HK-2 (cell line): ENCODE measurements at regions not wholly inside any gene's neighbourhood (a gene's known extent, or its start where the extent isn't known, plus 50 kb on each side); places are given as distances from the start of the nearest gene placed in this dataset.
"Not testable (repeated sequence)": the region's sequence is repeated elsewhere in the genome, so short reads cannot be mapped to it uniquely, and the experiment has no call there.

Source experiments
- DNase-seq: peaks from one replicate; pipeline ENCODE4 v3.0.0-alpha.2; 2018; ENCODE audit not compliant: unreplicated experiment

DNA sequence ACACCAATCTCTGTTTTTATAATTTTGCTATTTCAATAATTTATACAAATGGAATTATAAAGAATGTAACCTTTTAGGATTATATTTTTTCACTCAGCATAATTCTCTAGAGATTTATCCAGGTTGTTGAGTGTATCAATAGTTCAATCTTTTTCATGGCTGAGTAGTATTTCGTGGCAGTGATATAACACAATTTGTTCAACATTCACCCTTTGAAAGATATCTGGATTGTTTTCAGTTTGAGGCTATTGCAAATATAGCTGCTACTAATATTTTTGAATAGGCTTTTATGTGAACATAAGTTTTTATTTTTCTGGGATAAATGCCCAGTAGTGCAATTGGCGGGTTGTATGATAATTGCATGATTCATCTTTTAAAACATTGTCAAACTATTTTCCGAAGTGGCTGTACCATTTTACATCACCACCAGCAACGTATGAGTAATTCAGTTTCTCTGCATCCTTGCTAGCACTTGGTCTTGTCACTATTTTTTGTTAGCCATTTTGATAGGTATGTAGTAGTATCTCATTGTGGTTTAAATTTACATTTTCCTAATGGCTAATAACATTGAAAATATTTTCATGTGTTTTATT is 55.6 kb upstream of the ABCD3 start:
- no peak for DNase-seq

DNA sequence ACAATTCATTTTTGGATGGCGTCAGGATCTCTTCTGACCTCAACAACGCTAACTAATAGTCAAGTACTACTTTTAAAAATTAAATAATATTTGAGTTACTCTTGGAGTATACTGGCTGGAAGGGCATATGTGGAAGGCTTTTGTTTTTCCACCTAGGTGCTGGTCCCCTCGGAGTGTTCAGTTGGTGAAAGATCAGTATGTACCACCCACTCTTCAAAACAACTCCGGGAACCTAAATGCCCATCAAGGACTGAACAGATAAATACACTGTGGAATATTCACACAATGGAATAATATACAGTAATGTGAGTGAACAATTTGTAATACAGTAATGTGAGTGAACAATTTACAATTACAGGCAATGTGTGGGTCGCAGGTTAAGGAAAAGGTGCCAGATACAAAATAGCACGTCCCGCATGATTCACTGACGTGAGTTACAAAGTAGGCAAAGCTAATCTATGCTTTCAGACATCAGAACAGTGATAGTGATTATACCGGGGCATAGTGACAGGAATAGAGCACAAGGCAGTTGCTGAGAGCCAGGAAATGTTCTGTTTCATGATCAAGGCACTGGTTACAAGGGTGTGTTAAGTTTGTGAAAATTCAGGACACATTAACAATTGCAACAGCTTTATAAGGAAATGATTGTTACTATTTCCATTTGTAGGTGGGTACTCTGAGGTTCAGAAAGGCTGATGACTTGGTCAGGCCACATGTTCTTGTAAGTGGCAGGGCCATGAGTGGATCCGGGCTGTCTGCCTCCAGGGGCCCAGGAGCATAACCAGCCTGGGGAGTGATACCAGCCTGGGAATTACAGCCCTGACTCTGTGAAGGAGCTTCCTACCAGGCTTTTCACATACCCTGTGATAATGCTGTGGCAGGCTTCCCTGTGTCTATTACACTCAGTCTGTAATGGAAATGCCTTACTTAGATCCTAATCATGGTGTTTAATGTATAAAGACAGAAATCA is 59.3 kb upstream of the ABCD3 start:
- DNase-seq, result no peak

DNA sequence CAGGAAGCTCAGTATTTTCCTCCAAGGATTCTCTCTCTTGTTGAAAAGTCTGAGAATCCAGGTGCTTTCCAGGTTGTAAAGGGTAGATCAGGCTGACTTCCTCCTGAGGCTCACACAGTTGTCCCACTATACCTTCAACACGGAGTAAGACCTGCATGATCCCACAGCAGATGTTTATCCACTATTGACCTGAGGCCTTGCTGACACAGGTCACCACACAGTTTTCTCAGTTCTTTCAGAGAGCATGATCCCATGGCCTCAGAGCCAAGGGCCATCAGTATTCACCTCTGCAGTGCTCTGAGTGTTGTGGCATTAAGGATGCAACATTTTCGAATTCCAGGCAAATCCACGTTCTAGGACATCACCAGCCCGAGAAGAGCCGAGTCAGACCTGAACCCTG is 60.5 kb upstream of the ABCD3 start:
- no peak for DNase-seq

DNA sequence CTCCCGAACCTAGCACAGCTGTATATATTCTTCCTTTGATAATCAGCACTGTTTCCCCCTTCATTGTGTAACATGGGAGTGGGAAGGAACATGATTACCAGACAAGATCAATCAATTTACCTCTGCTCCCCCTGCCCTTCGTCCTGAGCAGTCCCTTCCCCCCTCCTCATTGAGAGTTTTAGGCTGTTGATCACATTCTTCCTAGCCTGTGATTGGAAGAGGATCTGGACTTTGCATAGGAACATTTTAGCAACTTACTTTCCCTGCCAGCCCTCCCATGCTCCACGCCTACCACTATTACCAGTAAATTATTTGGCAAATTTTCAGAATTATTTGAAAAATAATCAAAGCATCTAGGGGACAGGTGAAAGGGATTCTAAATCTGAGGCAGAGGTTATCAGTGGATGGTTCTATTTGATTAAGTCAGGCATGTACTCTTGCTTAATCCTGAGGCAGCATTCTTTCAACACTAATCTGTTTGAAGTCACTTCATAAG is 62.7 kb upstream of the ABCD3 start:
- DNase-seq, result no peak

DNA sequence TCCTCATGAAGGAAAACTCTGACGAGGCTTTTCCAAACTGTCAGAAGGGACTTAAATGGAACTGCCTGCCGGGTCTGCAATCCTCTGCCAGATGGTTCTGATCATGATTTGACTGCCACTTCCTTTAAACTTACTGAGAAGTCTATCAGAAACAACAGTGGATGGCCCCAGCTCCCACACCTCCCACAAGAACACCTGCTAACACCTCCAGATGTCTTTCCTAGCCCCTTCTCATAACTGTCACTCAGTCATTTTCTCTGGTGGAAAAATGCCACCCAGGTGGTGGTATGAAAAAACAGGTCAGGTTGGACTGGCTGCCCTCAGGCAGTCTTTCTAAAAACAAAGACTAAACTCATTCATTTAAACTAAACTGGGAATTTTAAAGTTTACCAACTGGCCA is 66.7 kb upstream of the ABCD3 start:
- DNase-seq, result no peak

DNA sequence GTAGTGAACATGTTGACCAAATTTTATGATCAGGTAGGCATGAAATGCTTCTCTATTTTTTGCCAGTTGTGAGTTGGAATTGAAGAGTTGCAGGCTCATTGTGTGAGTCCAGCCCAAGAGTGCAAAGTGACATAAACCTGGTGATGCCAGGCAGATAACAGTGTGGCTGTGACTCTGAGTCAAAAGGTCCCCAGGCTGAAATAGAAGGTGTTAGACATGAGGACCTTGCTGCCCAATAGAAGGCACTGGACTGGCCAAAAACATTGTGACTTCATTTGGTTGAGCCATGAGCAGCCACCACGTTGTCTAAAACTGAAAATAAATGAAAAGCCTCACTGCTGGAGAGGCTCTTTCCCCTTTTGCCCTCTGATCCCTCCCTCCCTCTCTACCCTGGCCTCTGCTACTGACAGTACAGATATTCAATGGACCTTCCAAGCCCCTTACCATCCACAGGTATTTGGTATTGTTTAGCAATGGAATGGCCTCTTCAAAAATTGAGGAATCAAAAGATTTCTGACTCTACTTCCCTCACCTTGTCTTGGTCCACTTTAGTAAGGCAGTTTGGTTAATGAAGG is 67.8 kb upstream of the ABCD3 start:
- DNase-seq, result no peak

DNA sequence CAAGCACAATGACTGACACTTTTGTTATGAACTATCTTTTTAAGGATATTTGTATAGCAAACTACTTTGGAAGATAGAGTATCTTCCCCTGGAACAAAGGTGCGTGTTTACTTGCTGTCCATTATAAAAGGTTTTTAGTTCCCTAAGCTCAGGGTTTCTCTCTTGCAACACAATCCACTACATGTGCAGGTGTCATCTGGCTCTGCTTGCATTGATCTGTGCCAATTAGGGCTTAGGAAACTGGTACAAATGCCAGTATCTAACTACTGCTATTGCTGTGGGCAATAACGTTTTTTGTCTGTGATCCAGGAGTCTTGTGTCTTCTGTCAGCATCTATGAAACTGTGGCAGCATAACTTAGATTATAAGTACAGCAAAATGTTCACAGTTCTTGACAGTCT is 68.3 kb upstream of the ABCD3 start:
- DNase-seq, result no peak

DNA sequence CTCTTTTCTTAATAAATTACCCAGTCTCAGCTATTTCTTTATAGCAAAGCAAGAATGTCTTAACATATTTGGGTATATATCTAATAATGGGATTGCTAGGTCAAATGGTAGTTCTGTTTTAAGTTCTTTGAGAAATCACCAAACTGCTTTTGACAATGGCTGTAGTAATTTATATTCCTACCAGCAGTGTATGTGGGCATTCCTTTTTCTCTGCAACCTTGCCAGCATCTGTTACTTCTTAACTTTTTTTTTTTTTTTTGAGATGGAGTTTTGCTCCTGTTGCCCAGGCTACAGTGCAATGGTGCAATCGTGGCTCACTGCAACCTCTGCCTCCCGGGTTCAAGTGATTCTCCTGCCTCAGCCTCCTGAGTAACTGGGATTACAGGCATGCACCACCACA is 69.8 kb upstream of the ABCD3 start:
- DNase-seq, result not testable (repeated sequence)

DNA sequence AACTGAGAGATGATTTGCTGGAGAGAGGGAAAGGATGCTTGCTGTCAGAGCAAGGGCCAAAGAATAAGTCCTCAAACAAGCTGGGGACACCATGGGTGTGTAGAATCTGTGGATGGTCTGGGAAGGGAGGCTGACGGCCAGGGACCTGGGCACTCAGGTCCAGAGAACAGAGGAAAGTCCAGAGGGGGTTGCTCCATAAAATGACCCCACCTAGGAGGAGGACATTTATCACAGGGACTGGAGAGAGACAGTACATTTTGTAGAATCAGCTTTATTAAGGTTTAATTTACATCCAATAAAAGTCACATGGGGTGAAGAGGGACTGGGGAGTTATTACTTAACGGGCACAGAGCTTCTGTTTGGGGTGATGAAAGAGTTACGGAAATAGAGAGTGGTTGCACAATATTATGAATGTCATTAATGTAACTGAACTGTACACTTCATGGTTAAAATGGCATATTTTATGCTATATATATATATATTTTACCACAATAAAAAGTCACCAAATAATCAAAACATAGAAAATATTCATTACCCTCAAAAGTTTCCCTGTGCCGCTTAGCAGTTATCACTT is 73.0 kb upstream of the ABCD3 start:
- no peak for DNase-seq

DNA sequence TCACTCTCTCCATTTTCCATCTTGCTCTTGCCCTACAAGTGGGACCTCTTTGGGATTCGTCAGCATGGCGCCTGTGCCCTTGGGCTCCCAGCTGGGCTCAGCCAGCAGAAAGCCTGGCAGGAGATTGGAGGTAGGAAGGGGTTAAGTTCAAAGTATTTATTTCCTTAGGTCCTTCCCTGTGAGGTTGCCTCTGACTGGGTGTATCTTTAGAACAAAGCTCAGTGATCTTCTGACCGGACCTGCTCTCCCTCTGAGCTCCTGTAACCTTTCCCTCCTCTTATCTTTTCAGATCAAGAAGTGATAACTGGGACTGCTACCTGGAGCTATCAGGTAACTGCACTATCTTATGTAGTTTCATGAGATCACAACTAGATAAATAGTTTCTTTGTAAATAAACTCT is 75.8 kb upstream of the ABCD3 start:
- DNase-seq, result no peak

DNA sequence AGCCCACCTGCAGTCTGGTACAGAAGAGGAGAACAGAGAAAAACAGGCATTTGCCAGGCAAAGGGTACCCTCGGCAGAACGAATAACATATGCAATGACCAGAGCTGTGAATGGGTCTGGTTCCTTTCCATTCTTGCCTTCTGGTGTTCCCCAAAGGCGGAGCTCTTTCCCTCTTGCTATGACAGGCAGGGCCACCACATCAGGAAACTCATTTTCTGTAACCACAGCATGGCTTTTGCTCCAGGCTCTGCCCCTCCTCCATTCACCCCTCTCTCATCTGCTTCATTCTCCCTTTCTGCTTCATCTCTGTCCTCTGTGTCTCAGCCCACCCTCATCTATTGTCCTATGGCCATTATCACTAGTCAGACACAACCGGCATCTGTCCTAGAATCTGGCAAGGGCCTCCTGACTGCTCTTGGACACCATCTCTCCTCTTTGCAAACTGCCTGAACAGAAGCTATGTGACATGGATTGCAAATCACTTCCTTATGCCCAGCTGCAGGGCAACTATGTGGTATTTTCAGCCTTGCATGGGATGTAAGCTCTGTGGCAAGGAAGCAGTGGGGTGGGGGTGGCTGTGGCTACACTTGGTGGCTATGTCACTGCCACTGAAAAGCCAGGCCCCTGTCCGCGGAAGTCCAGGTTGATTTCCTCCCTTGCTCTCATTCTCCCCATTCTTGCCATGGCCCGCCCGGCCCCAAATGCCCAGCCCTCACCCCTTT is 78.8 kb upstream of the ABCD3 start:
- no peak for DNase-seq

DNA sequence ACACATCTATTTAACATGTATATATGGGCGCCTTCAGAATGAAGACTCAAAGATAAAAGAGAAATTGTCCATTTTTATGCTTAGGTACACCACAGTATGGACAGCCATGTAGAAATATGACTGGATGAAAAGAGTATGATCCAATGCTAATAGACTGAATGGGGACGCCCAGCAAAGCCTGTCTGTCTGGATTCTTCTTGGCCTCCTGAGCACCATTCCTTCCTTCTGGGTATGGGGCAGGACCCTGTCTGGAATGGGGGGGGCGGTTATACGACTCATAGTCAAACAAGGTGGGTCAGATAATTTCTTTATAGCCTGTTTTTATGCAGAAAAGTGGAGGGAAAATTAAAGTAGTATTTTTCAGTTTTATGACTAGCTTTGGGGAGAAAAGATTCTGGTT is 81.2 kb upstream of the ABCD3 start:
- DNase-seq, result no peak

DNA sequence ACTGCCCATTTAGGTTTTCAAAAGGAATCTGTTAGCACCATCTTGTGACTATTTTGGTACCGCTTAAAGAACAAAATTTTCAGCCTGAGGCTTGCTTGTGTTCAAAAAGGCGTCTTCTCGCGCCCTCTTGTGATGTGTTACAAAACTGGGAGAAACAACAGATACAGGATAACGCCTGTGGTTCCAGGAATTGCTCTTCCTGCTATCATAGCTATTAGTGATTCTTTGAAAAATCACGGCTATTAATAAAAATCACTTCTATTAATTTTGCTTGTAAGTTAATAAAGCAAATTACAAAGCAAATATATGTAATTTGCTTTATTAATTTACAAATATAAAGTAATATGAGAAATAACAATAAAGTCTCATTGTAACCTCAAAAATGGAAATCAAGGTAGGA is 82.2 kb upstream of the ABCD3 start:
- DNase-seq, result peak; percentile 61

DNA sequence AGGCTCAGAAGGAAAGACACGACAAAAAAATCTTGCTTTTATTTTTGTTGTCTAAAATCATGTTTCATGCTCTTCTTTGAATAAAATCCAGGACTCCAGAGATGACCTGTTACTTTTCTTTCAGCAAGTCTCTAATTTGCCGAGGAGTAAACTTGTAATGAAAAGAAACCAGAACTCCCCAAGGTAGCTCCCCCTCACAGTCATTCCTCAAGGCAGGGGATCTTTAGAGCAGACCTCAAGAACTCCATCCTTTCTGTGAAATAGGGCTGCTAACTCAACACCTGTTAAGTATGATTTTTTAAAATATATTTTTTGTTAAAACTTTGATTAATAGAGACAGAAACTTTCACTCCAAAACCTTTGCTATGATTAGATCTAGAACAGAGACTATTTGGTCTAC is 82.7 kb upstream of the ABCD3 start:
- DNase-seq, result no peak

DNA sequence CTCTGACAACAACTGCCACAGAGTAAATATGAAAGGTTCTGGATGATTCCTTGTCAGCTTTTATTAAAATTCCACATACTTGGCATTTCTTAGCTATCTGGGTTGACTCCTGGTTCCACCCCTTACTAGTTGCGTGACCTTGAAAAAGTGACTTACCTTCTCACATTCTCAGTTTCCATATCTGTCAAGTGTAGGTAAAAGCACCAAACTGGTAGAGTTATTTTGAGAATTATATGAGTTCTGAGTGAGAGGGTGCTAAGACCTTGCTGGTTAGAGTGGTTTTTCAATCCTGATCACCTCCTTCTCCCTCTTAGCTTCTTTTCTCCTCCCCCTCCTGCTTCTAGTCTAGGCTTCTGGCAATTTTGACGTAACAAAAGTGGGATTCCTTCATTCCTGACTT is 83.4 kb upstream of the ABCD3 start:
- DNase-seq, result no peak

DNA sequence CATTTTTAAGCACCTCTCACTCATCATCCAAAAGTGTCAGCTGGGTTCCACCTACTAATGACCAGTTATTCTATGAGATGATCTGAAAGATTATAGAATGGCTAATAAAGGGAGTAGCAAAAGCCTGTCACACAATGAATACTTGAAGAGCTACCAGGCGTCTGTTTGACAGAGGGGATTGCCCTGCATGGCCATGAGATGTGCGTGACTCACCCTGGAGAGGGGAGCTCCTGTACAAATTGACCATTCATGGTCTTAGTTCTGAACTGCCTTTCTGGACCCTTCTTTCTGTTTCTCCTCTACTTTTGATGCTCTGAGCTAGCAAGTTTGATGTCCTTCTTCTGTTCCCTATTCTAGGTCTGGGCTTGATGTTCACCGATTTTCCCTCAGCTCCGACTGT is 85.2 kb upstream of the ABCD3 start:
- peak; percentile 46 for DNase-seq

DNA sequence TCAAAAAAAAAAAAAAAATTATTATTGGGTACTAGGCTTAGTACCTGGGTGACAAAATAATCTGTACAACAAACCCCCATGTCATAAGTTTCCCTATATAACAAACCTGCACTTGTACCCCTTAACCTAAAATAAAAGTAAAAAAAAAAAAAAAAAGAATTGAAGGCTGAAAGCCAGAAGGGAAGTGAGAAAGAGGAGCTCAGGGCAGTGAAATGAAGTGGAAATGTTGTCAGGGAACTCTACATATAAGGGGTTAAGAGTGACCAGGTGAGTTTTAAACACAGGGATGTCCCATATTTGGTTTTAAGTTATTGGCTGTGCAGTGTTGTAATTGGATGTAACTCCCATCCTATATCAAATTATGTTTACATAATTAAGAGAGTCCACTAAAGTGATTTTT is 85.7 kb upstream of the ABCD3 start:
- DNase-seq, result no peak

DNA sequence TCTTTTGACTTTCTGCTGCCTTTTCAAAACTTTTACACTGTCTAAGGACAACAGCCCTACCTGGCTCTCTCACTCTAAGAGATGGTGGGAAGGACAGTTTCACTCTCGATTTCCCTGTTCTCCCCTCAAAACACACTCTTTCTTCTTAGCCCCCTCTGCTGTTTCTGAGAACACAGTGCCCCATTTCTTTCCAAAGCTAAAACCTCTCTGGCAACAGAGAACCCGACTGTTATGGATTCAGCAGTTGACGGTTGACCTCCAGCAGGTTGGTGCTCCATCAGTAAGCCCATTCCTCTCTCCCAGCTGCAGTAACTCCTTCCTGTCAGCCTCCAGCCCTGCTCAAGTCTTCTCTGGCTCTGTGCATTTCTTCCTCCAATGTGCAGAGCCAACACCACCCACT is 88.2 kb upstream of the ABCD3 start:
- DNase-seq, result no peak

DNA sequence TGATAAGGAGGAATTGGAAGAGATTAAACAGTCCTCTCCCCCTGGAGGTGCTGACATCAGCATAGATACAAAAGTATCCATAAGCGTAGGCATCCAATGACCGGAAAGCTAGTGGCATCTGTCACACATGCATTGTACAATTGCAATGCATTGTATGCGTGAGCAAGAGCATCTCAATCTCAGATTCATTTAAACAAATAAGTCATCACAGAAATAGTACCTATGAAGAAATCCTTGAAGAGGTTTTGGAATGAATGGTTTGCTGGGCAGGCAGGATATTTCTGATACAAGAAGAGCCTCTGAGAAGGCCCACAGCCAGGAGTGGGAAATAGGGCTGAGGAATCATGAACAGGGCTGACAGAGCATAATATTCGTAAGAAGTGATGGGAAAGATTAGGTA is 88.9 kb upstream of the ABCD3 start:
- DNase-seq, result no peak

DNA sequence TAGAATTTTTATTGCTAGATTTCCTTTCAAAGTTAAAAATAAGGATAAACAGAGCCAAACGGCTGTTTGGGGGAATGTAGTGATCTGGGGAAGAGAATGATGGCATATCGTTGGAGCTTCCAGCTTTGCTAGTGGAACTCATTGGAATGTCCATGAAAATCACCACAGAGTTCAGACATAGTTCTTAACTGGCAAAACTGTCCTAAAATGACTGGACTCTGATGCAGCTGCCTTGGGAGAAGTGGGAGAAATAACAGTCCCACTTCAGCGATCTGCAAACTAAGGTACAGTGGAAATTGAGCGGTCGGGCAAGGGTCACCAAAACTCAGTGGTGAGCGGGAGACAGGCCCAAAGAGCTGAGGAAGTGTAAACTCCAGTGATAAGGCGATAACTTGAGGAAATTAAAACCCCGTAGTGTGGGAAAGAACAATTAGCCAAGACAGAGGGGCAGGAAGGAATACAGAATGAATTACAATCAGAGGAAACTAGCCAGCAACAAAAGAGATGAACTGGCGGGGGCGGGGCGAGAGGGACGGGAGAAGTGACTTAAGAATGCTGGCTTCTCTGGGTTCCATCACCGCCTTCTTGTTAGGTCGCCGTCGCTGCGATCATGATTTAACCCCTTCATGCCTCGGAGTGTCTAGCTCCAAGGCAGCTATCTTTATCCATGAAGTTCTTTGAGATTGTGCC is 89.8 kb upstream of the ARHGAP29 start:
- no peak for DNase-seq

DNA sequence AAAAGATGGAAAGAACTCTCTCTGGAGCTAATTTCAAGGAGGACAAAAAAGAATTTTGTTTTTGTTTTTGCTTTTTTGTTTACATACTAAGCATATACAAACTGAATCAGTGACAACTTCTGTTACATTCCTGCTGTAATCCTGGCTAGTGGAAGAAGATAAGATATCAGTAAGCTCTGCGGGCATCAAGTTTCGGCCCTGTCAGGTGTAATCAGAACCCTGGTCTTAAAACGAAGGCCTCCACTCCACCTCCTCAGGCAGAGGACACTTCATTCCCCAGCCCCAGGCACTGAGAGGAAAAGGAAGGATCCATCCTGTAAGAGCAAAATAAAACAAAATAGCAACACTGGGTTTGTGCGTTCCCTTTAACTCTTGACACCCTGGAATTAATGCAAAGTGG is 88.9 kb upstream of the ARHGAP29 start:
- DNase-seq, result no peak
